IMR-90 (cell line): ENCODE measurements at regions not wholly inside any gene's neighbourhood (a gene's known extent, or its start where the extent isn't known, plus 50 kb on each side); places are given as distances from the start of the nearest gene placed in this dataset.

Source experiments
- ATAC-seq: fragments of 200-7000 bp; cut with Tn5 transposase; 2 replicates; pipeline ENCODE4 v1.9.1; 2020; ENCODE audit warnings: low read depth, mild to moderate bottlenecking, moderate library complexity
- BruUV-seq: library from RNA; stranded (reverse); fragments of 400-500 nt; replicated peaks from 2 replicates; lab custom pipeline; 2021; lab: Mats Ljungman, UMichigan
- CTCF ChIA-PET: fragments of 300-600 bp; formaldehyde crosslinking; extraction: SDS; loops from one replicate; lab custom pipeline; 2021; ENCODE audit warnings: antibody characterized with exemption; lab: Yijun Ruan, JAX
- POLR2A ChIA-PET: fragments of 300-600 bp; sonication (Branson Sonifier 250); formaldehyde crosslinking; loops from one replicate; lab custom pipeline; 2022; ENCODE audit warnings: antibody characterized with exemption; ENCODE audit not compliant: unreplicated experiment; lab: Charles Lee
- DNase-seq: peaks from one replicate; pipeline ENCODE4 v3.0.0; 2013
- H2AFZ ChIP-seq: replicated peaks from 2 replicates; pipeline ENCODE3; 2013; ENCODE audit warnings: low read length, mild to moderate bottlenecking; ENCODE audit not compliant: poor library complexity
- H2AK5ac ChIP-seq: 2 replicates; pipeline ENCODE4 v1.6.1; 2013; ENCODE audit warnings: low read depth, low read length, inconsistent platforms
- H2AK9ac ChIP-seq: replicated peaks from 2 replicates; pipeline ENCODE3; 2013; ENCODE audit warnings: mild to moderate bottlenecking, low read depth, low read length, moderate library complexity; ENCODE audit not compliant: poor library complexity
- H2BK120ac ChIP-seq: 2 replicates; pipeline ENCODE4 v1.6.1; 2013; ENCODE audit warnings: low read depth, low read length, inconsistent platforms
- H2BK15ac ChIP-seq: 3 replicates; pipeline ENCODE4 v1.6.1; 2013; ENCODE audit warnings: low read depth, low read length, inconsistent platforms
- H2BK20ac ChIP-seq: 2 replicates; pipeline ENCODE4 v1.6.1; 2013; ENCODE audit warnings: low read depth, mild to moderate bottlenecking, inconsistent platforms, low read length, moderate library complexity
- H2BK5ac ChIP-seq: 2 replicates; pipeline ENCODE4 v1.6.1; 2013; ENCODE audit warnings: mild to moderate bottlenecking, low read depth, low read length, inconsistent platforms; ENCODE audit not compliant: poor library complexity, severe bottlenecking
- H3K14ac ChIP-seq: replicated peaks from 2 replicates; pipeline ENCODE4 v1.6.1; 2013; ENCODE audit warnings: low read depth, low read length, inconsistent platforms
- H3K18ac ChIP-seq: 2 replicates; pipeline ENCODE4 v1.6.1; 2013; ENCODE audit warnings: low read depth, low read length, control low read depth
- H3K23ac ChIP-seq: 2 replicates; pipeline ENCODE4 v1.6.1; 2013; ENCODE audit warnings: low read depth, low read length, inconsistent platforms
- H3K27ac ChIP-seq: 2 replicates; pipeline ENCODE4 v1.5.1; 2013; ENCODE audit warnings: mild to moderate bottlenecking, control low read depth, low read length; ENCODE audit not compliant: insufficient read depth
- H3K27me3 ChIP-seq: 2 replicates; pipeline ENCODE4 v1.6.1; 2013; ENCODE audit warnings: low read length; ENCODE audit not compliant: control insufficient read depth, insufficient read depth
- H3K36me3 ChIP-seq: 2 replicates; pipeline ENCODE4 v1.6.1; 2013; ENCODE audit warnings: low read length, mixed read lengths; ENCODE audit not compliant: control insufficient read depth, insufficient read depth
- H3K4ac ChIP-seq: 2 replicates; pipeline ENCODE4 v1.6.1; 2013; ENCODE audit warnings: low read depth, low read length, inconsistent platforms
- H3K4me1 ChIP-seq: 2 replicates; pipeline ENCODE4 v1.6.1; 2013; ENCODE audit warnings: low read length, mixed read lengths; ENCODE audit not compliant: control insufficient read depth, insufficient read depth
- H3K4me2 ChIP-seq: 2 replicates; pipeline ENCODE4 v1.6.1; 2013; ENCODE audit warnings: low read depth, mild to moderate bottlenecking, control low read depth, low read length, moderate library complexity
- H3K4me3 ChIP-seq: 2 replicates; pipeline ENCODE4 v1.5.1; 2013; ENCODE audit warnings: low read depth, mild to moderate bottlenecking, control low read depth, low read length, moderate library complexity; ENCODE audit not compliant: insufficient read depth
- H3K56ac ChIP-seq: 2 replicates; pipeline ENCODE4 v1.6.1; 2013; ENCODE audit warnings: low read length, inconsistent platforms; ENCODE audit not compliant: insufficient read depth; ENCODE audit errors: extremely low read depth
- H3K79me1 ChIP-seq, 2 experiments: 2 replicates each; pipeline ENCODE4 v1.6.1; 2013; ENCODE audit warnings: low read length in 2 of 2, inconsistent platforms in 1 of 2, low read depth in 1 of 2
- H3K9ac ChIP-seq: 2 replicates; pipeline ENCODE4 v1.6.1; 2013; ENCODE audit warnings: low read depth, low read length, control low read depth
- H3K9me1 ChIP-seq: 2 replicates; pipeline ENCODE4 v1.6.1; 2013; ENCODE audit warnings: low read length, inconsistent platforms; ENCODE audit not compliant: insufficient read depth
- H3K9me3 ChIP-seq: 2 replicates; pipeline ENCODE4 v1.6.1; 2013; ENCODE audit warnings: low read length; ENCODE audit not compliant: control insufficient read depth, insufficient read depth
- H4K20me1 ChIP-seq: 2 replicates; pipeline ENCODE4 v1.6.1; 2013; ENCODE audit warnings: low read length, inconsistent platforms; ENCODE audit not compliant: insufficient read depth
- H4K5ac ChIP-seq: 2 replicates; pipeline ENCODE4 v1.6.1; 2013; ENCODE audit warnings: mild to moderate bottlenecking, low read depth, low read length, control low read depth
- H4K8ac ChIP-seq, 2 experiments: 2 replicates each; pipeline ENCODE4 v1.6.1; 2013; ENCODE audit warnings: low read depth in 2 of 2, low read length in 2 of 2, control low read depth in 1 of 2, inconsistent platforms in 1 of 2
- H4K91ac ChIP-seq: 2 replicates; pipeline ENCODE4 v1.6.1; 2013; ENCODE audit warnings: low read depth, low read length, inconsistent platforms; ENCODE audit not compliant: insufficient read depth
- MXI1 ChIP-seq: IDR thresholded peaks from 2 replicates; pipeline ENCODE4 v1.6.1; 2012; ENCODE audit warnings: low read depth, mild to moderate bottlenecking, low read length, moderate library complexity, borderline replicate concordance
- WGBS, 2 experiments: methylation state at CpG; one replicate each; pipeline versions ENCODE4 v1.1.5 to v1.1.7; 2013; ENCODE audit warnings: missing lambda C conversion rate in 2 of 2; ENCODE audit not compliant: insufficient read length in 1 of 2; ENCODE audit errors: extremely low coverage in 2 of 2; 5-methylcytosine and 5-hydroxymethylcytosine counted together
- dilution Hi-C: fragments of 300-500 bp; cut with HindIII; formaldehyde crosslinking; loops from one replicate; pipeline ENCODE4 v1.14.3; 2018; ENCODE audit warnings: low sequenced_read_pairs; ENCODE audit not compliant: unreplicated experiment
- in situ Hi-C: fragments of 300-500 bp; cut with MboI; formaldehyde crosslinking; loops from 3 replicates; pipeline ENCODE4 v1.14.3; 2019; ENCODE audit warnings: low sequenced_read_pairs, inconsistent platforms, mixed read lengths
- intact Hi-C: fragments of 100-400 bp; cut with micrococcal nuclease; formaldehyde crosslinking; loops from 2 replicates; pipeline ENCODE4 v1.10.0; 2022

DNA sequence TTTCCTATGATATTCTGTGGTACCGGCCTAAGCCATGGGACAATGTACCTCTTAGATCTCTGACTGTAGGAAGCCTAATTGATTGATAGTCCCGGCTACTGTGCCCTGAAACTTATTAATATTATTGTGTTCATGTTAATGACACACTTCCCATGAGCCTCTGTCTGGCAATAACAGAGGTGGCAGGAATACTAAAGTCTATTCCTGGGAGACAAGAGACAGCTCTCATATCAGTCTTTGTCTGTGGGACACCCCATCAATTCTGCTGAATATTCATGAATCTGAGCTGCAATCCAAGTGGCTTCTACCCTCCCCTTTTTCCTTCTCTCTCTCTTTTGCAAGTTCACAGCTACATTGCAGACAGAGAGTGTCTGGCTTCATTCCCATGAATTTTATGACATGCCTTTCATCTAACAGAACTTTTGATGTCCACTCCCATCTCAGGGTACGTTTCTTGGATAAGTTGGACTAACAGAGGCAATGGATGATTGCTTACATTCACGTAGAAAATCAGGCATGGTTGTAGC, 907.5 kb downstream of the ZPLD1 start:
- Histone ChIP-seq H3K4me1 (no peaks in the 10 kb centered on the region), H2AK5ac (no peak overlapping the region), H3K36me3 (no peaks in the 10 kb centered on the region), H3K27me3 (no peaks in the 10 kb centered on the region), H4K91ac (no peak overlapping the region), H3K14ac (no peak overlapping the region), H4K5ac (no peak overlapping the region), H3K18ac (no peak overlapping the region), H3K4me2 (no peak overlapping the region), H3K4me3 (no peak overlapping the region), H2AFZ (no peak overlapping the region), H3K9me3 (no peaks in the 10 kb centered on the region), H2BK5ac (no peak overlapping the region), H2BK20ac (no peak overlapping the region), H3K56ac (no peak overlapping the region), H2BK120ac (no peak overlapping the region), H3K23ac (no peak overlapping the region), H4K8ac (no peak overlapping the region), H3K9ac (no peak overlapping the region), H2AK9ac (no peak overlapping the region), H4K20me1 (no peaks in the 10 kb centered on the region), H3K9me1 (no peaks in the 10 kb centered on the region), H3K79me1 (no peaks in the 10 kb centered on the region), H3K27ac (no peak overlapping the region), H2BK15ac (no peak overlapping the region), H3K4ac (no peak overlapping the region)
- no CpG with 5 or more reads among the region's 4 CpGs for WGBS, 2 experiments
- no peak for ATAC-seq
- ChIA-PET POLR2A (no interaction called here), CTCF (no interaction called here)
- in situ Hi-C loops, result no loop called here
- BruUV-seq, result no TSS peak
- no peak for TF ChIP-seq MXI1
- dilution Hi-C loops, result no loop called here
- intact Hi-C loops, result no loop called here
- no peak for DNase-seq
